ENCODE measurements at regions not wholly inside any gene's neighbourhood (a gene's known extent, or its start where the extent isn't known, plus 50 kb on each side); places are given as distances from the start of the nearest gene placed in this dataset.

DNA sequence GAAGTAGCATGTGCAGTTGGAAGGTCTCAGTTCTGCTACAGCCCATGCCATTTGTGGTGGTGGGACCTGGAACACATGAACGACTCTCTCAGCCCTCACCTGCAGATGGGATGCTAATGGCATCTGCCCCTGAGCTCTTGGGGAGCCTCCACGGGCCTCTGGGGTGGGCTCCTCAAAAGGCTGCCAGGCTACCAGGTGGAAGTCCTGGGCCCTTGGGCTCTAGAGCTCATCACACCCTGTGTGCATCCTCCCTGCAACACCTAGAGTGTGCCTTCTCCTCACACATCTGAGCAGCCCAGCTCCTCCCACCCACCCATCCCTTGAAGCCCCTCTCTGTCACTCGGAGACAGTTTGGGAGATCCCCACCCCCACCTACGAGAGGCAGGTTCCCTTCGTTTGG, 231.8 kb upstream of the MYT1L start:
- Mint-ChIP-seq H3K36me3 (no peaks in the 10 kb centered on the region), H3K9me3 (no peaks in the 10 kb centered on the region), H3K27ac (no peak overlapping the region)
- ATAC-seq (no peak), DNase-seq (ENCODE audit: low spot score in 2 of 2) (no peak)

DNA sequence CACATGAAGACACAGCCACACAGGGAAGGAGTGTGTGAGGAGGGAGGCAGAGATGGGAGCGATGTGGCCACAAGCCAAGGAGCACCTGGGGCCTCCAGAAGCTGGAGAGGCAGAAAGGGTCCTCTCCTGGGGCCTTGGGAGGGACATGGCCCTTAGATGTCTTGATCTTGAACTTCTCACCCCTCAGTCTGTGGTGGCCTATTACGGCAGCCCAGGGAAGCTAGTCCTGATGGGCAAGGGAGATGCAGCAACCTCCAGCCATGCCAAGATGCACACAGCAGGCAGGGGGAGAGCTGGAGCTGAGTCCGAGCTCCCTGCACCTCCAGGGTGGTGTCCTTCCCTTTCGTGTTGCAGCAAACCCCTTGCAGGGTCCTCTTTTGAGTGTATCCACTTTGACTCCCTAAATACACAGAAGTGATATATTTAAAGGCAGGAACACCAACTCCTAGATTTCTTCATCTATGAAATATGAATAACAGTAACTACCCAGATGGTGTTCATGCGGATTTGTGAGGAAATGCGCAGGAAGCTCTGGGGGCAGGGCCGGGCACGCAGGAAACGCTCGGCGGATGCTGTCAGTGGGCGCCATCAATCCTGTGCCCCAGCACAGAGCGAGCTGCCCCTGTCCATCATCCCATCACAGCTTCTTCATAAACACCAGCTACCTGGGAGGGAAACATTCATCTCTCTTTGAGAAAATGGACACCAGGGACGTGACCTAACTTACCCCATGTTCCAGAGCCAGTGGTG, 230.4 kb upstream of the MYT1L start:
- ATAC-seq, result no peak
- H3K27ac Mint-ChIP-seq, result no peak overlapping the region
- H3K36me3 Mint-ChIP-seq, result no peaks in the 10 kb centered on the region
- no peak for DNase-seq (ENCODE audit: low spot score in 2 of 2)
- no peaks in the 10 kb centered on the region for H3K9me3 Mint-ChIP-seq

DNA sequence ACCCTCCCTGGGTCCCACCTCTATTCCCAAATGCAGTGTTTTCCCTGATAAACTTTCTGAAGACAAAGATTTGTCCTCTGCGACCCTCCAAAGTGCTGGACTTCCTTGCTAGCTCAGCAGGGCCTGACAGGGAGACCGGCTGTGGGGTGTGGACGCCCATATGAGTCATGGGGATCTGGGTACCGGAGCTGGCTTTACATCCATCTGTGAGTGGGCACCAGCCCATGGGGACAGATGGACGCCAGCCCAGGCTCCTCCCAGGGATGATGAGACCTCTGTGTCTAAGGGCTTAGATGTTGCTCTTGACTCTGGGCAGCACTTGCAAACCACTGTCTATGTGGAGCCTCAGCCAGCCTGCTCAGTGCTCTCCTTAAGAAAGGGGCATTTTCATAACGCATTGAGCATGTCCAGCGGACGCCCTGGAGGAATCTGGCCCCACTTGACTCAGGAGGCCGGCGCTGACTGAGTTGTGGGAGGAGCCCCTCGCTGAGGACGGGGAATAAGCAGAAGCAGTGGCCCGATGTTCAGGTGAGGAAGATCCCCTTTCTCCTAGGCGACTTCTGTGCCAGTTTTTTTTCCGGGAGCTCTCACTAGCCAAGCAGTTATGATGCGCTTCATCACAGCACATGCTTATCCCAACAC, 229.4 kb upstream of the MYT1L start:
- Mint-ChIP-seq H3K36me3 (no peaks in the 10 kb centered on the region), H3K27ac (no peak overlapping the region), H3K9me3 (peaks cover 0 to 4% of the 10 kb centered on the region in 2 donors)
- DNase-seq (ENCODE audit: low spot score in 2 of 2), result no peak
- ATAC-seq, result no peak

DNA sequence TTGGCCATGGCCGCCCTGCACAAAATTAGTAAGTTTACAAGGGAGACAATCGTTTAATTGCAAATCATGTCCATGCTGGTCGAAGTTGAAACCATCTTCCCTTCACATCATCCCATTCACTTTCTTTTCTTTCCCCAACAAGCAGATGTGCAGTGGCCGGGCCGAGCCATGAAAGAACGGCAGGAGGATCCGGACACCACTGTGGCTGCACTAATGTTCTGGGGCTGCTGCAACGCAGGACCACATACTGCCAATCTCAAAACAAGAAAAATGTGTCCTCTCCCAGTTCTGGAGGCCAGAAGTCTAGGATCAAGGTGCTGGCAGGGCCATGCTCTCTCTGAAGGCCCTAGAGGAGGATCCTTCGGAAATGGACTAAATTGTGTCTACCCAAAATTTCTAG, 227.4 kb upstream of the MYT1L start:
- ATAC-seq (no peak), DNase-seq (ENCODE audit: low spot score in 2 of 2) (no peak)
- Mint-ChIP-seq H3K9me3 (peaks cover 2 to 11% of the 10 kb centered on the region in 2 donors), H3K27ac (no peak overlapping the region), H3K36me3 (peaks cover 3% of the 10 kb centered on the region in 2 donors)

DNA sequence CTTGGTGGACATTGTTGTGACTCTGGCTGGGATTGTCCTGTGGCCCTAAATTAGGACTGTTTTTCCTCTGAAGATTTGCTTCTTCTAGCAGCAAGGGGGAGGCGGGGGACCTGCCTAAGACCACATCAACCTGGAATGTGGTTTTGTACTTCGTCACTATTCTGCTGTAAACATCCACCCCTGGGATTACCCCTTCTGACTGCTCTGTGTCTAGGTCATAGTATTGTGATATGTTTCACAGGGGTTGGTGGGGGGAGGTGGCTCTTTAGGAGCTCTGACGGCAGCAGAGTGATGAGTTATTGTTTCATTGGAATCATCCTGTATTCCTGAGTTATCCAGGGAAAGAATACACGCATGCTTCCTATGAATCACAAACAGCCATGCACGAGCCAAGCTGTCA, 226.4 kb upstream of the MYT1L start:
- ATAC-seq (no peak), DNase-seq (ENCODE audit: low spot score in 2 of 2) (no peak)
- H3K27ac Mint-ChIP-seq, result no peak overlapping the region
- peaks cover 10 to 19% of the 10 kb centered on the region in 2 donors for H3K9me3 Mint-ChIP-seq
- peaks cover 9 to 11% of the 10 kb centered on the region in 2 donors for H3K36me3 Mint-ChIP-seq

DNA sequence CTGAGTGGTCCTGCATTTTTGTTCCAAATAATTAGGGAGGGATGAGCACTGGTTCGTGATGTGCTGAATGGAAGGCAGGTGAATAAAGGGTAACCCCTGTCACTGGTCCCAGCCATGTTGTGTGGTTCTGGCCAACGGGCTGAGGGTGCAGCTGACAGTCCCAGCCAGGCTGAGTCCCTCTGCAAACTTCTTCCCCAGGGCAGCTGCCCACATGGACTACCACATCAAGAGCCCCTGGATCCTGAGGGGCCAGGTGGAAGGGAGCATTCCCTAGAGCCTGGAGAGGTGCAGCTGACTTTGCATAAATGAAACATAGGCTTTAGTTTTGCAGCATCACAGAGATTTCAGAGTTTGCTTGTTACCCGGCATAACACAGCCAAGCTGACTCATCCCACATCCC, 219.8 kb upstream of the MYT1L start:
- Mint-ChIP-seq H3K27ac (no peak overlapping the region), H3K9me3 (peaks cover 18 to 23% of the 10 kb centered on the region in 2 donors), H3K36me3 (peaks cover 16 to 20% of the 10 kb centered on the region in 2 donors)
- ATAC-seq (no peak), DNase-seq (ENCODE audit: low spot score in 2 of 2) (no peak)

DNA sequence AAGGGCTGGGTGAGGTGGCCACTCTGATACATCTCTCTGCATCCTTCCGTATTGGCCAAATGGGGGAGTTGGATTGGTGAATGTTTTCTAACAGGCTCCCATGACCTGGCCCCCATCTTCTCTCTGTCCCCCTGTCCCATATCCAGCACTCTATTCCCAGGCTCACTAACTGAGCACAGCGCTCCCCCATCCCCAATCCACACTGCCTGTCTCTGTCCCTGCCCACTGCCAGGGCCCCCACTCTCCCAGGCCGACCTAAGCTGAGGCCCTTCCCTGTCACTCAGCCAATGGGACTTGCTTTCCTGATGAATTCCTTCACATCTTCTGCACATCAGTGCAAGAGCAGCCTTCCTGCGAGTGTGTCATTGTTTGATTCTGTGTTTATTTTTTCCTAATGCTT, 216.8 kb upstream of the MYT1L start:
- DNase-seq (ENCODE audit: low spot score in 2 of 2), result no peak
- ATAC-seq, result no peak
- Mint-ChIP-seq H3K27ac (no peak overlapping the region), H3K9me3 (peaks cover 2 to 15% of the 10 kb centered on the region in 2 donors), H3K36me3 (peaks cover 7 to 12% of the 10 kb centered on the region in 2 donors)

DNA sequence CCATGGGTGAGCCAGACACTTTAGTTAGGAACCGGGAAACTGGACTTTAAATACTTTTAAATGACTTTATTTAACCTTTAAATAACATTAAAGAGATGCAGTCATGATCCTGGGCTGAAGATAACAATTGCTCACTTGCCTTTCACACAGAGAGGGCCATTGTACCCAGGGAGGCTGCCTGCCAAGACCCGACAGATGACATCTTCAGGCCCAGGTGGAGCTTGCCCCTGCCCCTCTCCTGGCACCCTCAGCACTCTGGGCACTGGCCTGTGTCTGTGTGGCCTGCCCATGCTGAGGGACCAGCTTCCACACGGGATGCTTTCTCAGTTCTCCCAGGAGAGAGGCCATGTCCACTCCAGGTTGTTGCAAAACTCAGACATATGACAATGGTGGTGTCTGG, 216.4 kb upstream of the MYT1L start:
- peaks cover 0 to 13% of the 10 kb centered on the region in 2 donors for H3K9me3 Mint-ChIP-seq
- H3K27ac Mint-ChIP-seq, result no peak overlapping the region
- peaks cover 5 to 11% of the 10 kb centered on the region in 2 donors for H3K36me3 Mint-ChIP-seq
- DNase-seq (ENCODE audit: low spot score in 2 of 2) (no peak), ATAC-seq (no peak)

DNA sequence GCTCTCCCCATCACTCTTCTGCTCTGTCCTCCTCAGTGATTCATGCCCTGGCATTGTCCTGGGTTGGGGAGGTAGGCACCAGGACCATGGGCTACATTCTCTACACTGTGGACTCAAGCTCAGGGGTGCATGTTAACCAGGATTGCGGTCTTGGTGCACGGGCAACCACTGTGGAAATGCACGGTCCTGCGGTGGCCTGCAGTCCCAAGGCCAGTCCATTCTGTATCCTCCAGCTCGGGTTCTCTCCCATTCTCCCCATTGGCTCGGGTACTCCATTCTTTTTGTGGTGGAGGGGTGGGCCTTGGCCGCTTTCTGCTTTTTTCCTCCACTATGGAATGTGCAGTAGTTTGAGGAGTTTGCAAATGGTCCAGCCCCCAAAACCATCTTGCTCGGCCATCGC, 215.0 kb upstream of the MYT1L start:
- no peak overlapping the region for H3K27ac Mint-ChIP-seq
- ATAC-seq (no peak), DNase-seq (ENCODE audit: low spot score in 2 of 2) (no peak)
- peaks cover 0 to under 1% of the 10 kb centered on the region in 2 donors for H3K9me3 Mint-ChIP-seq
- peaks cover 3 to 5% of the 10 kb centered on the region in 2 donors for H3K36me3 Mint-ChIP-seq

DNA sequence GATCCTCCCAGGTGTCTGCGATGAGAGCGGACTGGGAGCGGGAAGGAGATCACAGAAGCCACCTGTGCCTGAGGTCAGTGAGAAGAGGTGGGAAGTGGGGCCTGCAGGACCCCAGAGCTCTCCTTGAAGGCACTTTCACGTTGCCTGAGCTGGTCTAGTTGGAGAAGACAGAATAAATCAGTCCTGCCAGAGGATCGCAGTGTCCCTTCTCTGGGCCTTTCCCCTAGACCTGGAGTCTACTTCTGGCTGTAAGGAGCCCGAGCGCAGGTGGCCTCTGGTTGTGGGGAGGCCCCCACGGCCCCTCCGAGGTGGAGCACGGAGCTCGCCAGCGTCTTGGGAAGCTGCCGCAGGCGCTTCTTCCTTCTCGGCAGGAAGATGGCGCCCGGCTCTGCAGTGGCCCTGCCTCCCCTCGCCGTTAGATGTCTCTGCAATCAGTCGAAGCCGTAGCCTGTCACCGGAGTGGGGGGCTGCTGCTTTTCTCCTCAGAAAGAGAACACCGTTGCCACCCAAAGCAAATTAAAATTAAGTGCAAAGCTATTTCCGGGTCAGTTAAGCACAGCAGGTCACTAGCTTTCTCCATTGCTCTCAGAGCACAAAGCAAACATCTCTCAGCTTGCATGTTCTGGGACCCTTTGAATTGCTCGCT, 212.0 kb upstream of the MYT1L start:
- no peaks in the 10 kb centered on the region for H3K36me3 Mint-ChIP-seq
- DNase-seq (ENCODE audit: low spot score in 2 of 2) (no peak), ATAC-seq (no peak)
- no peaks in the 10 kb centered on the region for H3K9me3 Mint-ChIP-seq
- H3K27ac Mint-ChIP-seq, result no peak overlapping the region

DNA sequence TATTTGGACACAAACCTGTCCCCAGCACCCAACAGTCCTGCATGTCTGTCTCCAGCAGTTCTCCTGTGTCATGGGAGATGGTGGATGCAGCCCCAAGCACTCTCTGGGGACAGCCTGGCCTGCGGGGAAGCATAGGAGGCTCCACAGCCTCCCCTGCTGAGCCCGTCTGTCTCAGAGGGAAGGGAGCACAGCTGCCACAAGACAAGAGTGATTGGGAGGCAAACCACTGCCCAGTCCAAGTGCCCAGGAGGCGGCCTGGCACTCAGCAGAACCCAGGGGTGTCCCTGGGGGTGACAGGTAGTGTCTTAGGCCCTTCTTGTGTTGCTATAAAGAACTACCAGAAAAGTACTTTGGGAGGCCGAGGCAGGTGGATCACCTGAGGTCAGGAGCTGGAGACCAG, 211.2 kb upstream of the MYT1L start:
- no peak overlapping the region for H3K27ac Mint-ChIP-seq
- no peaks in the 10 kb centered on the region for H3K9me3 Mint-ChIP-seq
- no peaks in the 10 kb centered on the region for H3K36me3 Mint-ChIP-seq
- DNase-seq (ENCODE audit: low spot score in 2 of 2) (no peak), ATAC-seq (no peak)

DNA sequence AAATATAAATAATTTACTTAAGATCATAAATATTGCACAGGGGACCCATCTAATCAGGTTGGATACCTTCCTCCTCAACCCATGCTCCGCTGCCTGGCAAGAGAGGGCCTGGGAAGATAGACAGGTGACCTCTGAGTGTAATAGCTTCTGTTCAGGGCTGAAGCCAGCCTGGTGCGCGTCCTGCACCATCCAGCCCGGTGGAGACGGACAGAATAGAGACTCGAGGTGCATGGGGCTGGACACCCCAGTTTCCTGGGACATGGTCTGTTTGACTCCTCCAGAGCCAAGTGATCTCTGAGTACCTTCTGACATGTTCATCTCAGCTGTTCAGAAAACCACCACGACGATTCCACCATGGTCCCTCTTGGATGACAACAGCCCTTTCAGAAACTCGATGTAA, 209.3 kb upstream of the MYT1L start:
- no peak for ATAC-seq
- Mint-ChIP-seq H3K27ac (no peak overlapping the region), H3K9me3 (no peaks in the 10 kb centered on the region), H3K36me3 (no peaks in the 10 kb centered on the region)
- DNase-seq (ENCODE audit: low spot score in 2 of 2), result no peak

DNA sequence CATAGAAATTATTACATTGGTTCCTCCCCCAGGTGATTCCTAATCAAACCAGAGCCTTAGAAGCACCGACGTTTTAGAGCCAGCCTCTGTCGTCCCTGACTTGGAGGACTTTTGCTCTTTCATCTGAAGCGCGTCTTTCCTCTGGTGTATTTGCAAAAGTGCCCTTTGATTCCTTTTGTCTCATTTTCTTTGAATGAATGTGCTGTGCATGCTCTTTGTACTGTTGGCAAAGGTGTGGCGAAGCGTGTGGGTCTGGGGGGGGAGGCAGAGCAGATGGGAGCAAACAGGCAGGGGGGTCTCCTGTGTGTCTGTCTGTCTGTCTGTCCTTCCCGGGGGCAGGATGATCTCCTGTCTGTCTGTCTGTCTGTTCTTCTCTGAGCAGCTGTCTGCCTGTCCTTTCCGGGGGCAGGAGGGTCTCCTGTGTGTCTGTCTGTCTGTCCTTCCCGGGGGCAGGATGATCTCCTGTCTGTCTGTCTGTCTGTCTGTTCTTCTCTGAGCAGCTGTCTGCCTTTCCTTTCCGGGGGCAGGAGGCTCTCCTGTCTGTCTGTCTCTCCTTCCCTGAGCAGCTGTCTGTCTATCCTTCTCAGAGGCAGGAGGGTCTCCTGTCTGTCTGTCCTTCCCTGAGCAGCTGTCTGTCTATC, 205.5 kb upstream of the MYT1L start:
- H3K36me3 Mint-ChIP-seq, result peaks cover 0 to 2% of the 10 kb centered on the region in 2 donors

DNA sequence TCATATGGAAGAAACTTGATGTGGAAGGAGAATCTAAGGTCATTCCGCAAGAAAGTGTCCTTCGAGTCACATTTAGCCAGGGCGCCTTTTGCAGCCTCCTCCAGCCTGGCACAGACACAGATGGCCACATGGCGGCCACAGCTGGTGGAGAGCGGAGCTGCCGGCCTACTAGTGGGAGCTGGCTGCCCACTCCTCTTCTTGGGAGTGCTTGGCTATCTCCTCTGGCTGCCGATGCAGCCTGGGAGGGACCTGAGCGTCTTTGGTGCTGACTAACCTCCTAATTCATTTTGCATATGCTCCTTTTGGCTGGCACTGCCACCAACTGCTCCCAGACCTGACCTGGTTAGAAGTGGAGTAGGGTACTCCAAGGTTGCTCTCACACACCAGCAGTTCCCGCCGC, 199.3 kb upstream of the MYT1L start:
- DNase-seq (ENCODE audit: low spot score in 2 of 2), result no peak

More for the DNA sequence above, 205.5 kb upstream of the MYT1L start:
- no peak overlapping the region for H3K27ac Mint-ChIP-seq
- ATAC-seq (no peak), DNase-seq (ENCODE audit: low spot score in 2 of 2) (no peak)
- H3K9me3 Mint-ChIP-seq, result no peaks in the 10 kb centered on the region

DNA sequence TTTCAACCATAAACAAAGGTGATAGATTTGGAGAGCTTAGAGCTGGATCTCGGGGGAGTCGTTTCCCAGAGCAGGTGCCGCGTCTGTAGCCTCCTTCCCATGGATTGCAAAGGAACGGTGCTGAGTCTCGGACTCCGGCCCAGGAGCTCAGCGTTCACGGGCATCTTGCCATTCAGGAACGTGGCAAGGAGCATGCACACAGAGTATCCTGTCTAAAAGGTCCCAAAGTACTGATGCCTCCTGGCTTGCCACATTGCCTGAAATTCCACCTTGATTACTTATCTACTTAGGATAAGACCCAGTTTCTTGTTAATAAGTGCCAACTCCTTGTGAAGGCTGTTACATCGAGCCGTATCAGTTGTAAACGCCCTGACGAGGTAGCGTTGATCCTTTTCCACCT, 197.8 kb upstream of the MYT1L start:
- Mint-ChIP-seq H3K27ac (no peak overlapping the region), H3K9me3 (no peaks in the 10 kb centered on the region), H3K36me3 (peaks cover 0 to 5% of the 10 kb centered on the region in 2 donors)
- no peak for ATAC-seq
- no peak for DNase-seq (ENCODE audit: low spot score in 2 of 2)

More for the DNA sequence above, 199.3 kb upstream of the MYT1L start:
- Mint-ChIP-seq H3K9me3 (no peaks in the 10 kb centered on the region), H3K27ac (no peak overlapping the region), H3K36me3 (peaks cover 0 to 5% of the 10 kb centered on the region in 2 donors)
- ATAC-seq, result no peak

DNA sequence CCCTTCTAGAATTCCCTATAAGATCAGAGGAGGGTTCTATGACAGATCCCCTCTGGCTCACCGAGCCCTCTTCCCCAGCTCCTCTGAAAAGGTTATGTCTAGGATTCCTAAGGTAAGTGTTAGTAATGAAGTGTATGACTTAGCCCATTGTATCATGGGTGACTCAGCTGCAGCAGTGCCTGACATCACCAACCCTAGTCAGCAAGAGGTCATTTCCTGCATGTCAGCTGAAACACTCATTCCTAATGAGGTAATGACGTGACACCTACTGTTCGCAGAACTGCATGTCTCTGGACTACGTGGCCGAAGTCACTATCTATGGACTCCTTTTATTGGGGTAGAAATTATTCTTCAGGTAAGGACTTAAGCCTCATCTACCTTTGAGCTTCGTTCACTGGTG, 196.1 kb upstream of the MYT1L start:
- Mint-ChIP-seq H3K9me3 (peaks cover 0 to 2% of the 10 kb centered on the region in 2 donors), H3K27ac (no peak overlapping the region), H3K36me3 (peaks cover 0 to 5% of the 10 kb centered on the region in 2 donors)
- DNase-seq (ENCODE audit: low spot score in 2 of 2) (no peak), ATAC-seq (no peak)

DNA sequence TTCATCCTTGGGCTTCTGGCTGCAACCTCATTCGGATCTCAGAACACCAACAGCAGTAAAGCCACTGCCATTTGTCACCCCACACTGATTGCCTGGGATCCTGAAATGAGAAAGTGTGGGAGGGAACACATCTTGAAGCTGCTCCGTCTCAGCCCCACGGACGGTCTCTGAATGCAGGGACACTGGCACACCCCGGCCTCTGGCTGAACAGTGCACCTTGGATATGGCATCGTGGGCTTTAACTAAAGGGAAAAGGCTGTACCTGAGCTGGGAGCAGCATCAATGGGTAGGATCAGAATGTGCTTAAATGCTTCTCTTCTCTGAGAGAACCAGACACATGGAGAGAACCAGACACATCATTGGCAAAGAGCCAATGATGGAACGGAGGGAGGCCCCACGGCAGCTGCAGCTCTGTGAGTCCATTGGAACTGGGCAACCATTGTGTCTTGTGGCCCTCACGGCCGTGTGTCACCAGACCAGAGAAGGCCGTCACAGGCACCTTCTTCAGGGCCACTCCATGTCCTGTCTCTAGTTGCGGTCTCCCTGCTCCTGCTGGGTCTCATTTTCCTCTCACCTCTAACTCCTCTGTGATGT, 193.4 kb upstream of the MYT1L start:
- DNase-seq (ENCODE audit: low spot score in 2 of 2), result no peak
- H3K36me3 Mint-ChIP-seq, result no peaks in the 10 kb centered on the region
- H3K9me3 Mint-ChIP-seq, result peaks cover 0 to 9% of the 10 kb centered on the region in 2 donors
- ATAC-seq, result no peak
- no peak overlapping the region for H3K27ac Mint-ChIP-seq
